HCEC 1CT (cell line): ENCODE measurements at regions not wholly inside any gene's neighbourhood (a gene's known extent, or its start where the extent isn't known, plus 50 kb on each side); places are given as distances from the start of the nearest gene placed in this dataset.

Experiments used
- DNase-seq: peaks from one replicate; pipeline ENCODE4 v3.0.0-alpha.2; 2017

GRCh38 chr19:30130356-30131122 lies 188.5 kb downstream of the URI1 start:
- DNase-seq = no peak

- no peak for DNase-seq
These were observed 189.2 kb downstream of the URI1 start for GRCh38 chr19:30131246-30131645.

GRCh38 chr19:30131722-30132291 lies 189.8 kb downstream of the URI1 start:
- no peak for DNase-seq

GRCh38 chr19:30132343-30133075 lies 190.5 kb downstream of the URI1 start:
- DNase-seq = no peak

GRCh38 chr19:30133803-30134202 lies 191.8 kb downstream of the URI1 start:
- DNase-seq = no peak

- DNase-seq = no peak
These were observed 193.2 kb downstream of the URI1 start for GRCh38 chr19:30135093-30135757.

- DNase-seq = no peak
These were observed 193.8 kb downstream of the URI1 start for GRCh38 chr19:30135797-30136196.

GRCh38 chr19:30136611-30137195 lies 194.7 kb downstream of the URI1 start:
- no peak for DNase-seq

GRCh38 chr19:30137747-30138146 lies 195.7 kb downstream of the URI1 start:
- DNase-seq = no peak

- DNase-seq = no peak
These were observed 202.3 kb downstream of the URI1 start for GRCh38 chr19:30144242-30144758.

- no peak for DNase-seq
These were observed 202.8 kb downstream of the URI1 start for GRCh38 chr19:30144802-30145201.

- no peak for DNase-seq
These were observed 203.4 kb downstream of the URI1 start for GRCh38 chr19:30145467-30145866.

- DNase-seq = no peak
These were observed 204.3 kb downstream of the URI1 start for GRCh38 chr19:30146346-30146745.

- DNase-seq = no peak
These were observed 206.2 kb downstream of the URI1 start for GRCh38 chr19:30148039-30148790.

GRCh38 chr19:30148803-30149202 lies 206.8 kb downstream of the URI1 start:
- DNase-seq = no peak

GRCh38 chr19:30149300-30149699 lies 207.3 kb downstream of the URI1 start:
- DNase-seq = no peak

- no peak for DNase-seq
These were observed 208.6 kb downstream of the URI1 start for GRCh38 chr19:30150626-30151025.

- DNase-seq = no peak
These were observed 209.0 kb downstream of the URI1 start for GRCh38 chr19:30151081-30151480.

- DNase-seq = no peak
These were observed 210.7 kb downstream of the URI1 start for GRCh38 chr19:30152510-30153291.

- no peak for DNase-seq
These were observed 211.5 kb downstream of the URI1 start for GRCh38 chr19:30153326-30154210.
